IPS-18c (cell line): ENCODE measurements at regions not wholly inside any gene's neighbourhood (a gene's known extent, or its start where the extent isn't known, plus 50 kb on each side); places are given as distances from the start of the nearest gene placed in this dataset.

Experiments used
- H3K4me3 ChIP-seq: 2 replicates; pipeline ENCODE4 v1.7.0; 2013; ENCODE audit warnings: low read depth, mild to moderate bottlenecking, low read length, moderate library complexity; ENCODE audit not compliant: insufficient read depth
- H3K9me3 ChIP-seq: one replicate; pipeline ENCODE4 v1.6.1; 2013; ENCODE audit warnings: mild to moderate bottlenecking, low read length, moderate library complexity; ENCODE audit not compliant: control insufficient read depth, insufficient read depth

DNA sequence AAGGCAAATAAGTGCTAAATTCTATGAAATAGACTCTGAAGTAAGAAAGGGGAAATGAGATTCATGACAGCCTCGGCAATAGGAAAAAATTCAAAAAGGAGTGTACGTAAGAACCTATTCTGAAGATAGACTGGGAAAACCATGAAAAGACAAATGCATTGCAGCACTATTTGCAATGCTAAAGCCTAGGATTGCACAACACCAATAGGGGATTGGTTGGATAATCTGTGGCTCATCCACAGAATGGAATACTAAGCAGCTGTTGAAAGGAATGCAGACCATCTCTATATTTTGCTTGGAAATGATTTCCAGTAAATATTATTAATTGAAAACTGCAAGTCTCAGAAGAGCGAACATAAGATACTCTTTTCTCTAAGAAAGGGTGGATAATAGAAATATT lies 91.7 kb upstream of the CLMP start:
- H3K9me3 ChIP-seq, result no peaks in the 10 kb centered on the region
- no peak overlapping the region for H3K4me3 ChIP-seq

DNA sequence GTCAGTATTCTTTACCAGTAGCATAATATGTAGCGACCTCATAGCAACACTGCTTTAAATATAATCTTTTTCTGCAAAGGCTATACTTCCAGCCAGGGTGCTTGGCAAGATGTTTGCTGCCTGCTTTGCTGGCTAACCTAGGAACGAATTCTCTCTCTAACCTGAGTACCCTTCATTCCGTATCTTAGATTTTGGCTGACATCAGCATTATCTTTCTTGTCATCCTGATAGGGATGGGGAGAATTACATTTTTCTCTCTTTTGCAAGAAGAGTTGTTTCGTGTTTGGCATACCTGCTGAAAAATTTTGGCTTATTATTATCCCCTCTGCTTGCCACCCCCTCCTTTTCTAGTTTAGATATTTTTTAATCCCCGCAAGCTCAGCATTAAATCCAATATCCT lies 91.2 kb upstream of the CLMP start:
- H3K9me3 ChIP-seq, result no peaks in the 10 kb centered on the region
- no peak overlapping the region for H3K4me3 ChIP-seq

DNA sequence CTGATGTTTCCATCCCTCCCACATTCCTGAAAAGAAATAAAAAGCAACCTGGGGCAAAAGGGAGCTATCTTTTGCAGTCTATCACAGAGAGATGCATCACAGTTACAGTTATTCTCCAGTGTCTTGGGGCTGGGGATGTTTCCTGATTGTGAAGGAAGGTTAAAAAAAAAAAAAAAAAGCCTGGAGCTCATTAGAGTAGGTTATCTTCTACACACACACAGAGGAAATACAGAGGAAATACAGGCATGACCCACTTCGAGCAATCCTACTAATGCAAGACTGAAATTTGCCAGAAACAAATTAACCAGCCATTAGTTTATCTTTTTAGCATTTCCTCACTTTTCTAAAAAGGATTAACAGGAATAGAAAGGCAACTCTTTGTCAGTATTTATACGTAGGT lies 89.4 kb upstream of the CLMP start:
- H3K4me3 ChIP-seq, result no peak overlapping the region
- no peaks in the 10 kb centered on the region for H3K9me3 ChIP-seq

DNA sequence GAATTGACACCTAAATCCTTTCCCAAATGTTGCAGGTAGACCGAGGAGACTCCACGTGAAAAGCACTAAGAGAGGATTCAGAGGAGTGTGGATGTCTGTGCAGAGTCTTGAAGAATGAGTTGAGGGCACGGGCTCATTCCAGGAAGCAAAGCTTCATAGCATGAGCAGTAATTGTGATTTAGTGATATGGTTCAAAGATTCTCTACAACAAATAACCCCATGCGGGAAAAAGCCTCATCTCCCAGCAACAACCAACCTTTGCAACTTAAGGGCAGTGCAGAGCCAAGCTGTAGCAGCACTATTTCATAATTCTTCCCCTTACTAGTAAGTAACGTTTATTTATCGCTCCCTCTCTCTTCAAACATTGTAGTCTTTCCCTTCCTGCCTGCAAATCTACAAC lies 87.5 kb upstream of the CLMP start:
- Histone ChIP-seq H3K4me3 (no peak overlapping the region), H3K9me3 (no peaks in the 10 kb centered on the region)

DNA sequence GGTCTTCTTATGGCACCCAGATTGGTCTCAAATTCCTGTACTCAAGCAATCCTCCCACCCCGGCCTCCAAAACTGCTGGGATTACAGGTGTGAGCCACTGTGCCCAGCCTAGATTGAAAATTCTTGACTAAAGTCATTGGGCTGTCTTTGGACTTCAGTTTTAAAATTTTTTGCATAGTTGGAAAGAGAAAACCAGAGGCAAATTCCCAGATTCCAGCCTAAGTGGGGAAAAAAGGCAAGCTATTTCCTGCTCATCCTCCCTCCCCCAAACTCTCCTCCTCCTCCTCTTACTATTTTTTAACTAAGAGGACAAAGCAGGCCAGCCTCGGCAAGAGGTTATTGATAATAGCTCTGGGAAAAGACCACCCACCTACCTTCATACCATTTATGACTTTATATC lies 78.6 kb upstream of the CLMP start:
- peaks cover 2% of the 10 kb centered on the region for H3K9me3 ChIP-seq
- no peak overlapping the region for H3K4me3 ChIP-seq

- no peak overlapping the region for H3K4me3 ChIP-seq
- H3K9me3 ChIP-seq, result peaks cover 2% of the 10 kb centered on the region
Observed at GRCh38 chr11:123272565-123272964, 77.5 kb upstream of the CLMP start.

DNA sequence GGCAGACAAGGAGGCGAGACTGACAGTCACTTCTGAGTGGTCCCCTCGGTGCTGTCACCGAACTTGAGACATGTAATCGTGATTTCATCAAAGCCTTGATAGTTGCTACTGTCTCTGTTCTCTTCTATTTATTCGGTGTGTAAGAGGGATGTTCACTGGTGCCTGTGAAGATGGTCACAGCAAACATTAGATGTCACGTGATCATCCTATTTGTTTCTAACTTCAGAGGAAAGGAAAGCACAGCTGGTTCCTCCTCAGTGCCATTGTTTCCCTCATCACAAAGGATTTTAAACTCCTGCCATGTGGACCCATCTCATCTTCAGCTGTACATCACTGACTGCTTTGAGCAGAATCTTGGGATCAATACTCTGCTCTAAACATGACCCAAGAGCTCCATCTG lies 73.1 kb upstream of the CLMP start:
- no peak overlapping the region for H3K4me3 ChIP-seq
- peaks cover 2% of the 10 kb centered on the region for H3K9me3 ChIP-seq

- Histone ChIP-seq H3K4me3 (no peak overlapping the region), H3K9me3 (no peaks in the 10 kb centered on the region)
Observed at GRCh38 chr11:123265951-123266350, 70.9 kb upstream of the CLMP start.

DNA sequence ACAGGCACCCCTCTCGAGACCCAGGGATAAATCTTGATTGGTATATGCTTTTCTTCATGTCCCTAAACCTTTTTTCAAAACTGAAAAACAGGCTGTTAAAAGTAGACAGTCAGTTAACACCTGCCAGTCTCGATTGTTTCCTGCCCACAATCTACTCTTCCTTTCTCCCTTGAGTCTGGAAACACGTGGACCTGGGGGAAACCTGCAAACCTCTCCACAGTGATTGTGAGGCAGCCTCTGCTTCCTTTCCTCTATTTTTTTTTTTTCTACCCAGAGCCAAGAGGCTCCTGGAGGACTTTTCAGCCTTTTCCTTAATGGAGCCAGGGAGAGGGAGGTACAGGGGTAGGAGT lies 69.4 kb upstream of the CLMP start:
- Histone ChIP-seq H3K4me3 (no peak overlapping the region), H3K9me3 (peaks cover 3% of the 10 kb centered on the region)

DNA sequence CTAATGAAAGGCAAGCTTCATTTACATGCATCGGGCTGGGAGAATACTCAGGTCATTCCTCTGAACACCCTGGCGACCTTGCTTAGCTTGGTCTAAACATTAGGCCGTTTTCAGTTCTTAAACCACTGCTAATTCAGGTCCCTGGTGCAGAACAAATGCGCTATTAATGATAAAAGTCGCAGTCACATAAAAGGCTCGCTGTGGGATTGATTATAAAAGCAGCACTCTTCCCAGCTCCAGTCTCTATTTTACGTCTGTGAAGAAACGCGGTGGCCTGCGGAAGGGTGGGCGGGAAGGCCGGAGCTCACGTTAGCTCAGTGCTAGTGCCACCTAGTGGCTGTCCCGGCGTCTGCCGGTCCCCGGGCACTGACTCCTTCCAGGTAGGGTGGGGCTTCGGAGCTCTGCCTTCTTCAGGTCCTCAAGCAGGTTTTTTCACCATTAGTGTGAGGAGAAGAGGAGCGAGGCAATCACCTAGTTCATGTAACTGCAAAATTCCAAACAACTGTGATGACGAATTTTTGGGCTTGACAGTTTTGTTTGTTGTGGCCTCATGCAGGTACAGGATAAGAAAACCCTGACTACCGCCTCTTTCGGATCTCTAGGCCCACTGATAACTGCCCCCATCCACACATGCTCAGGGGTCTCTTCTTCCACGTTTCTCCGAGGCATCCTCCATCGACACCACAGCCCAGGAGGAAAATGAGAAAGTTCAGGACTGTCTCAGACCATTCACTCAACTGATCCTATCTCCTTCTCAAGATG lies 66.5 kb upstream of the CLMP start:
- H3K4me3 ChIP-seq, result no peak overlapping the region
- peaks cover 3% of the 10 kb centered on the region for H3K9me3 ChIP-seq

- Histone ChIP-seq H3K4me3 (no peak overlapping the region), H3K9me3 (peaks cover 3% of the 10 kb centered on the region)
Observed at GRCh38 chr11:123260511-123261211, 65.6 kb upstream of the CLMP start.

- no peak overlapping the region for H3K4me3 ChIP-seq
- H3K9me3 ChIP-seq, result peaks cover 3% of the 10 kb centered on the region
Observed at GRCh38 chr11:123258877-123259276, 63.8 kb upstream of the CLMP start.

DNA sequence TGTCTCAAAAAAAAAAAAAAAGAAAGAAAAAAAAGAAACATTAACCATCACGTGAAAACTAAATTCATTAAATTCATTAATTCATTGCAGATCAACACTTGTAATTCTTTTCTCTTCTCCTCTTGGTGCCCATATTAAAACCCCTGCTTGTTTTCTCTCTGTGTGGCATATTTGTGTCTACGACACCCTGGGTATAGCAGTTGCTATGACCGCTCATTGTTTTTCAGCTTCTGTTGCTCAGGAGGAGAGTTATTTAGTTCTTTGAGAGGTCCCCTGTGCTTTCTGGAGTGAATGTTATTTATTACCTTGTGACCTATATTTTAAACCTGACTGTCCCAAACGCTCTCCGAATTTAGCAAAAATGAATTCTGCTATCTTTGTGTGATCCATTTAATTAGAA lies 62.3 kb upstream of the CLMP start:
- Histone ChIP-seq H3K4me3 (no peak overlapping the region), H3K9me3 (peaks cover 3% of the 10 kb centered on the region)

GRCh38 chr11:123255909-123256308 lies 60.9 kb upstream of the CLMP start:
- peaks cover 3% of the 10 kb centered on the region for H3K9me3 ChIP-seq
- H3K4me3 ChIP-seq, result no peak overlapping the region

GRCh38 chr11:123254357-123254756 lies 59.3 kb upstream of the CLMP start:
- H3K4me3 ChIP-seq, result no peak overlapping the region
- H3K9me3 ChIP-seq, result no peaks in the 10 kb centered on the region

GRCh38 chr11:123253911-123254310 lies 58.9 kb upstream of the CLMP start:
- Histone ChIP-seq H3K9me3 (no peaks in the 10 kb centered on the region), H3K4me3 (no peak overlapping the region)

GRCh38 chr11:123253223-123253622 lies 58.2 kb upstream of the CLMP start:
- no peak overlapping the region for H3K4me3 ChIP-seq
- no peaks in the 10 kb centered on the region for H3K9me3 ChIP-seq

GRCh38 chr11:123251657-123252344 lies 56.8 kb upstream of the CLMP start:
- H3K9me3 ChIP-seq, result no peaks in the 10 kb centered on the region
- no peak overlapping the region for H3K4me3 ChIP-seq
